ENCODE measurements at regions not wholly inside any gene's neighbourhood (a gene's known extent, or its start where the extent isn't known, plus 50 kb on each side); places are given as distances from the start of the nearest gene placed in this dataset.

DNA sequence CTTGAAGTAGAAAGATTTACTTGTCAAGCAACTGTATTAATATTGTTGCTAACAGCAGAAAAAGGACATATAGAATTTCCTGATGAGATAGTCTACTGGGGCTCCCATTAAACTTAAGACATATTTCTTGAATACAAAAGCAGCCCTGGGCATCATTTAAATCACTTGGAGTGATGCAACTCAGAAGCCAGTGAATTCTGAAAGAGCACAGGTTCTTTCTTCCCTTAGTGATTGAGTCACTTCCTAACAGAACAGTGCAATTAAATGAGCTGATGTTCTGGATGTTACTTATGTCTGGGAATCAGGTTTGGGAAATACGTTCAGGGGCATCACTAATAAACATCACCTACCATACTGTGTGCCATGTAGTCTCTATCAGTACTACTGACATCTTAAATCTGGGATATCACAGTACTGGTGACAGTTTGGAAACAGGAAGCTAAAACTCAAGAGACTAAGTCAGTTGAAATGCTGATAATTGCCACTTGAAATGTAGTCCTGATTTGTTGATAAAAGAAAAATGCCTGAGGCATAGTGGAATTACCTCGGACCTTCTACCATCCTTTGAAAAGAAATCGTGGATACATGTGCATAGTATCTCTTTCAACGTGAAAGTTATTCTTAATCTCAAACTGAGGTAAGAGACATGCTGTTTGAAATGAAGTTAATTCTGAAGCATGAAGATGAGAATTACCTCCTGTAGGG is 249.2 kb upstream of the GPRIN3 start:
- intact Hi-C loops (cut with micrococcal nuclease) = no loop called here

GRCh38 chr4:89551191-89551590 is 243.6 kb upstream of the GPRIN3 start:
- intact Hi-C loops (cut with micrococcal nuclease) = no loop called here

DNA sequence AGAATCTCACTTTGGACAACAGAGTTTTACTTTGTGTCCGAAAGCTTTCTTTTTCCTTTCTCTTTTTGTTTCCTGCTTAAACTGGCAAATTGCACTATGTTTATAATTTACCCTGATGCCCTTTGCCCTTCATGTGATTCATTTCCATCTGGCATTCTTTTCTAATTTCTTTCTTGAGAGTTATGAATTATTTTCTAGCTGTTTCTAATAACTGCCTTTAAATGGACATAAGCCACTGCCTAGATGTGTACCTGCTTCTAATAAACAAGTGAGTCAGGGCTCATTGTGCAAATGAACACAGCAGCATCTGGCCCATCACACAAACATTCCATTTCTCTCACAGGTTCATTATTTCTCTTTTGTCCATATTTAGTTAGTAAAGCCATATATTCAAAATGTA is 242.3 kb upstream of the GPRIN3 start:
- intact Hi-C loops (cut with micrococcal nuclease) = no loop called here

GRCh38 chr4:89545315-89545714 is 237.7 kb upstream of the GPRIN3 start:
- intact Hi-C loops (cut with micrococcal nuclease) = no loop called here

- intact Hi-C loops (cut with micrococcal nuclease) = no loop called here
Observed at GRCh38 chr4:89541998-89542397, 234.4 kb upstream of the GPRIN3 start.

DNA sequence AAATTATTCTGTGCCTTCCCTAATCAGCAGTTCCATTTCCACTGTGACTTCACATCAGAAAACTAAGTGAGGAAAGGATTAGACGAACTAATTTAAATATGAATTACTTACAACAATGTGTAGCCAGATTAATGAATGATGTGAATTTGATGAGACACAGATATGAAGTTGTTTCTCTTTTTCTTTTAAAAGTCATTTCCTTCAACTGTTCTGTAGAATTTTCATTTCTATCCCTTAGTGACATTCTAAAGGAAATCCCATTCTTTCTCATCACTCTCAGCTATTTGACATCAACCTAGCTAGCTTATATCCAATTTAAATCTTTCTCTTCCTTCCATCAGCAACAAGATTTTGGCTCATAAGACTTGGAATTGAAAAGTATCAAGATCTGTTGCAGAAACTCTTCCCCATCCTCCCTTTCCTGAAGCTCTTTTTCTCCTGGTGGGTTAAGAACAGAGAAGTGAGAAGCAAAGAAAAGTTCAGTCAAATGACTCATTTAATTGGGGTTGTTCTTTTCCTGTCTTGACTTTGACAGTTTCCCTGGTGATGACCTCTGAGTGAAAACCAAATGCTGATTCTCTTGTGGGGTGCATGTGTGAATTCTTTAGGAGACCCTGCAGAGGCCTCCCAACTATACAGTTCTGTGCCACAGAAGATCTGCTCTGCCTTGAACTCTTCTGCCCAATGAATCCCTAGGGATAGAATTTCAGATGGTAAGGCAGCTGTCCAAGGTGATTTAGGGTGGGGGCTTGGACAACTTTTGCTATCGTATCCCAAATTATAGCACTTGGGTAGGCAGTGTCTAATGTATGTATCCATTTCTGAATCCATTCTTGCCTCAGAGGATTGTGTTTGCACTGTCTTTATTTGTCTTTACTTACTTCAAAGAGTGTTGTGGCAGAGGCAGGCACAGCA is 232.5 kb upstream of the GPRIN3 start:
- intact Hi-C loops (cut with micrococcal nuclease) = no loop called here

GRCh38 chr4:89539374-89539773 is 231.8 kb upstream of the GPRIN3 start:
- intact Hi-C loops (cut with micrococcal nuclease) = no loop called here

DNA sequence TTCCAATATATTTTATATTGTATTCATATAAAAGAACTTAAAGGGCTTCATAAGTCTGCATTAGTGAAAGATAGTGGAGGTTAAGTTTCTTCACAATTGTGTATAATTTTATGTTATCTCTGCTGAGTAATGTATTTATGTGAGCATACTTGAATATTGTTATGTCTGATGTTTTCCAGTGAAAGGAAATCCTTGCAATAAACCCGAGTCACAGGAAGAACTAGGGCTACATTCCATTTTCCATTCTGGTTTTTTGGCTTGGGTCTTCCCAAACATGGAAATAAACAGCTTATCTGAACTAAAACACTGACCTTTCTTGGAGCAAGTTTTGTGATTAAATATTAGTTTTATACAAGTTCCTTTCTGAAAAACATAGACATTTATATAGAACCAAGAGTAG is 231.3 kb upstream of the GPRIN3 start:
- intact Hi-C loops (cut with micrococcal nuclease) = no loop called here

DNA sequence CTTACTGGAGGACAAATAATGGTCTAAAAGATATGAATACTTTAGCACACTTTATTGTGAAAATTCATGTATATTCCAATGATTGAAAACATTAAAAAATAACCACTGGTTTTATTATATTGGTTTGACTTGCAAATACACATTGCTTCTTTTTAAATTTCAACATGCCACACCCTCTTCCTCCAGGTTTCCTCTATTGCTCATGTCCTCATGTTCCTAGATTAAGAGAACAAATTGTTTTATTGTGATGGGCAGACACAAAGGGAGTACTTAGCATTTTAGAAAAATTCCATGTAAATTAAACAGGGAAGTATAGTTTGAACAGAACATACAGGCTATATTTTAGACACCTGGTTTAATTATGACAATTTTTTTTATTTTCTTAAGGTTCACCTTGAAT is 230.6 kb upstream of the GPRIN3 start:
- intact Hi-C loops (cut with micrococcal nuclease) = no loop called here

DNA sequence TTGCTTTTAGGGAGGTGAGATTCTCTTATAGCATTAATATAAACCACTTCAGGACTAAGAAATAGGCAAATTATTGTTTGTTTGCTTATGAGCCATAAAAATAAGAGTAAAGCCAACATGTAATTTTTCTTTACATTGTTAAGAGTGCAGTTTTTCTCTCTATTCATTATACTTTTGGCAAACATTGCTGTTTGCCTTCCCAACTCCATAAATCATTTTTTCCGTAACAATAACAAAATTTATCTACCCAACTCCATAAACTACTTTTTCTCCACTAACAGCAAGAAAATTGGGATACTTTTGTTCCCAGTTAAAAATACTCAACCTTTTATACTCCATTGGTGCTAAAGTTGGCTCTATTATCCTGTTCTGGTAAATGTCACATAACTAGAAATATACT is 229.7 kb upstream of the GPRIN3 start:
- intact Hi-C loops (cut with micrococcal nuclease) = no loop called here

GRCh38 chr4:89535251-89535650 is 227.7 kb upstream of the GPRIN3 start:
- intact Hi-C loops (cut with micrococcal nuclease) = no loop called here

DNA sequence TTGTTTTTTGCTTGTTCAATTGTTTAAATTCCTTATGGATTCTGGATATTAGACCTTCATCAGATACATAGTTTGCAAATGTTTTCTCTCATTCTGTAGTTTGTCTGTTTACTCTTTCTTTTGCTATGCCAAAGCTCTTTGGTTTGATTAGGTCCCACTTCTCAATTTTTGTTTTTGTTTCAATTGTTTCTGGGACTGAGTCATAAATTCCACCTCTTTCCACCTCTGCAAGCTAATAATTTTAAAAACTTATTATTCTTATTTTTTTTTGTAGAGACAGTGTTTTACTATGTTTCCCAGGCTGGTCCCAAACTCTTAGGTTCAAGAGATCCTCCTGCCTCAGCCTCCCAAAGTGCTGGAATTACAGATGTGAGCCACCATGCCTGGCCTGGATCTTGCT is 226.8 kb upstream of the GPRIN3 start:
- intact Hi-C loops (cut with micrococcal nuclease) = loop anchor here (5.0 kb wide), 1 partner anchor 97 kb away; no protein-coding TSS in a partner anchor

- intact Hi-C loops (cut with micrococcal nuclease) = loop anchor here (5.0 kb wide), 1 partner anchor 95 kb away; no protein-coding TSS in a partner anchor
Observed at GRCh38 chr4:89531932-89532640, 224.5 kb upstream of the GPRIN3 start.

- intact Hi-C loops (cut with micrococcal nuclease) = no loop called here
Observed at GRCh38 chr4:89528526-89529133, 221.0 kb upstream of the GPRIN3 start.

- intact Hi-C loops (cut with micrococcal nuclease) = no loop called here
Observed at GRCh38 chr4:89521826-89522225, 214.2 kb upstream of the GPRIN3 start.

DNA sequence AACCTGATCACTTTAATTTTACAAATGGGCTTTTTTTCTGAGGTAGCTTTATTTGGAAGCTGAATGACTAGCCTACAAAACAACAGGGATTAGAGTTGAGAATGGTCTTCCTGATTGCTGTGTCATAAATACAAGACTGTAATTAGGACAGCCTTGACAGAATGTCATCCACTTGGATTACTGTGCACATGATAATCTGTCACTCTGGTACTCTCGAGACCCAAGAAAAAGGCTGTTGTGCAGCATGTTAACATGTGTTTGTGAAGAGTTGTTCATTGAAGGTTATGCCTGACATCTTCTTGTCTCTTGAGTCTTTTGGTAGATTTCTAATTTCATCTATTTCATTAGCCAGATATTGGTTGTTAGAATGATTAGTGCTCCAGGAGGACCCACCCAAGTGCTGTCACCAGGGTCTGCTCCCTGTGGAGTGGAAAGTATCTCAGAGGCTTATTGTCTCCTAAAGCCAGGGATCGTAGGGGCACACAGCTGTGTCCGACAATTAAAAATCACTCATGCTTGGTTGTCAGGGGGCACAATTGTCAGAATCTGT is 212.2 kb upstream of the GPRIN3 start:
- intact Hi-C loops (cut with micrococcal nuclease) = no loop called here

DNA sequence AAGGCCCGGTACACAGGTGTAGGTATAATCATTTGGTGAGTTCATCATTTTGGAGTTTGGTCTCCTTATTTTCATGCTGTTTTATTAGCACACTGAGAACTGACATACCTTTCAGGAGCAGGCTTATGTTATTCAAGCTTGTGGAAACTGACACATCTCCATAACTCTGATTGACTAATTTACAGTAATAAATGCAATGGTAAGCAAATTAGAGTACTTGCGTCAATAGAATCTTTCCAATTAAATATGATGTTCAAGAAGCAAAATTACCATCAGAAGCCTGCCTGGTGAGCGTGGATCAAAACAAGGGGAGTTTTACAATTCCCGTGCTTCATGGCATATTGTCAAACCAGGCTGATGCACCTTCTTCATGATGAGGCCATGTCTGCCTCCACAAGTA is 210.7 kb upstream of the GPRIN3 start:
- intact Hi-C loops (cut with micrococcal nuclease) = no loop called here

DNA sequence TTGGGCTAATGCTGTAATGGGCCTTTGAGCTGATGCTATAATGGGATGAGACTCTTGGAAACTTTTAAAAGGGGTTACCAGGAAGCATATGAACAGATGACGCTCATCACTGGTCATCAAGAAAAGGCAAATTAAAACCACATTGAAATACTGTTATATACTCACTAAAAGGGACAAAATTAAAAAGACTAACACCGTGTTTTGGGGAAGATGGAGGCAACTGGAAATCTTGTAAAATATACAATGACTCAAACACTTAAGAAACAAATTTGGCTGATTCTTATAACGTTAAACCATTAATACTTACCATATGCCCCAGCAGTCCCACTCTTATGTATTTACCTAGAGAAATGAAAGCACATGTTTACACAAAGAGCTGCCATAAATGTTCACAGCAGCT is 207.2 kb upstream of the GPRIN3 start:
- intact Hi-C loops (cut with micrococcal nuclease) = no loop called here

DNA sequence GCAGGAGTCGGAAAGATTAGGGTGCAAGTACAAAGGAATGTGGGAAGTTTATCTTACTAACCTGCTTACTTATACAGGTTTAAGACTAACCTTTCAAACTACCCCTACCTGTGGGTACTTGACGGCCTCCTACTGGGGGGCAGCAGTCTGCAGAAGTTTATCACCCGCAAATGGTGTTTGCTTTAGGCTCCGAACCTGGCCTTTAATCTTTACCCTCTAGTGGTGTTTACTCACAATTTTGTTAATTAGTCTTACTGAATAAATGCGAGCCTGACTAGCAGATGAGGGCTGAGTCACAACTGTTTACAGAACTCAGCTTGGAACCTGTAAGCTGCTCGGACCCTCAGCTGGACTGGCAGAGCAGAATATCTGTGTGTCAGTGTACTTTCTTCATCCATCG is 204.2 kb upstream of the GPRIN3 start:
- intact Hi-C loops (cut with micrococcal nuclease) = no loop called here

DNA sequence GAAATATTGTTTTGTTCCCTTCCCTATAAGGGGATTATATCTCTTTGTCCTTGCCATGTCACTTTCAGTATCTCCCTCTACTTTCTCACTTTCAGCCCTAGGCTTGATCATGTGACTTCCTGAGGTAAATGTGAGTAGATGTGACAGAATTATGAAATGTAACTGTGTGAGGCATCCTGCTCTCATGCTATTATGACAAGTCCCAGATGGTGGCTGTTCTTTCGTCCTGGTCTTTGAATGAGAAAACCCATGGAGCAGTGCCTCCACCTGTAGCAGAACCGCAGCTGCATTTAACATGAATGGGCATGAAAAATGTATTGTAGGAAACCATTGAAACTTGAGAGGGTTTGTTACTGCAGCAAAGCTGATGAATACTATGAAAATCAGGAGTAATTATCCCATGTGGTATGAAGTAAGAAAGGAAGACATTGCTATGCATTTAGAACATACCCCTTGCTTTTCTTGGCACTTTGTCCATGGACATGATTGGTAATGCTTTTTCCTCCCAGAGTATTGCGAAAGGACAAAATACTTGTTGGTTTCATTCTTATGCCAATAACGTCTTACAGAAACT is 202.2 kb upstream of the GPRIN3 start:
- intact Hi-C loops (cut with micrococcal nuclease) = loop anchor here (10.0 kb wide), 1 partner anchor 65 kb away; no protein-coding TSS in a partner anchor

Measured in T-helper 2 cell treated with Interferon-gamma antibody and Interleukin-4, amounts not matched to agents 100 ng/mL and 5 ng/mL, for 36 hours (primary cell).